ENCODE measurements at regions not wholly inside any gene's neighbourhood (a gene's known extent, or its start where the extent isn't known, plus 50 kb on each side); places are given as distances from the start of the nearest gene placed in this dataset.

- no peak for TF ChIP-seq CTCF (IDR thresholded peaks at IDR 0.05)
- TF ChIP-seq EP300 (IDR thresholded peaks at IDR 0.05) = no peak
Measured at GRCh38 chr3:66639809-66640356, 139.1 kb upstream of the LRIG1 start.
